HG02623 (cell line): ENCODE measurements at regions not wholly inside any gene's neighbourhood (a gene's known extent, or its start where the extent isn't known, plus 50 kb on each side); places are given as distances from the start of the nearest gene placed in this dataset.
"Not testable (repeated sequence)": the region's sequence is repeated elsewhere in the genome, so short reads cannot be mapped to it uniquely, and the experiment has no call there.

ENCODE experiments used
- ATAC-seq: cut with Tn5 transposase; IDR thresholded peaks from one replicate; pipeline ENCODE4 v1.9.1; 2021; ENCODE audit warnings: moderate library complexity; ENCODE audit not compliant: unreplicated experiment

- not testable (repeated sequence) for ATAC-seq
Observed at GRCh38 chr18:42381236-42381635, 426.2 kb downstream of the PIK3C3 start.

GRCh38 chr18:42392416-42392815, 437.4 kb downstream of the PIK3C3 start:
- ATAC-seq, result no peak

- no peak for ATAC-seq
Observed at GRCh38 chr18:42392926-42393325, 437.9 kb downstream of the PIK3C3 start.

- ATAC-seq, result no peak
Observed at GRCh38 chr18:42394238-42394637, 439.2 kb downstream of the PIK3C3 start.

- no peak for ATAC-seq
Observed at GRCh38 chr18:42401131-42401673, 446.2 kb downstream of the PIK3C3 start.

GRCh38 chr18:42404151-42404550, 449.1 kb downstream of the PIK3C3 start:
- no peak for ATAC-seq

GRCh38 chr18:42409005-42409404, 454.0 kb downstream of the PIK3C3 start:
- ATAC-seq, result no peak

- ATAC-seq, result no peak
Observed at GRCh38 chr18:42412281-42412680, 457.2 kb downstream of the PIK3C3 start.

GRCh38 chr18:42412896-42413295, 457.9 kb downstream of the PIK3C3 start:
- ATAC-seq, result no peak

GRCh38 chr18:42413870-42414269, 458.8 kb downstream of the PIK3C3 start:
- no peak for ATAC-seq

- no peak for ATAC-seq
Observed at GRCh38 chr18:42414756-42415454, 459.9 kb downstream of the PIK3C3 start.

GRCh38 chr18:42417189-42417588, 462.2 kb downstream of the PIK3C3 start:
- no peak for ATAC-seq

- ATAC-seq, result no peak
Observed at GRCh38 chr18:42418121-42418520, 463.1 kb downstream of the PIK3C3 start.

- ATAC-seq, result no peak
Observed at GRCh38 chr18:42425025-42425424, 470.0 kb downstream of the PIK3C3 start.

GRCh38 chr18:42426496-42427015, 471.5 kb downstream of the PIK3C3 start:
- no peak for ATAC-seq

GRCh38 chr18:42429196-42429595, 474.2 kb downstream of the PIK3C3 start:
- no peak for ATAC-seq

- no peak for ATAC-seq
Observed at GRCh38 chr18:42436222-42436765, 481.3 kb downstream of the PIK3C3 start.

GRCh38 chr18:42437001-42437400, 482.0 kb downstream of the PIK3C3 start:
- no peak for ATAC-seq

- no peak for ATAC-seq
Observed at GRCh38 chr18:42437646-42438045, 482.6 kb downstream of the PIK3C3 start.

- ATAC-seq, result no peak
Observed at GRCh38 chr18:42442656-42443055, 487.6 kb downstream of the PIK3C3 start.

GRCh38 chr18:42444349-42444748, 489.3 kb downstream of the PIK3C3 start:
- no peak for ATAC-seq

- ATAC-seq, result no peak
Observed at GRCh38 chr18:42445359-42445758, 490.3 kb downstream of the PIK3C3 start.
